WI38 (cell line): ENCODE measurements at regions not wholly inside any gene's neighbourhood (a gene's known extent, or its start where the extent isn't known, plus 50 kb on each side); places are given as distances from the start of the nearest gene placed in this dataset.

ENCODE experiments used
- H3K4me3 ChIP-seq: 2 replicates; pipeline ENCODE4 v1.5.1; 2011; ENCODE audit warnings: low read depth, mild to moderate bottlenecking, control low read depth, low read length
- TF ChIP-seq, protein P1 (sequence below): IDR thresholded peaks from 2 replicates; pipeline ENCODE4 v1.5.1; 2012; ENCODE audit warnings: low read depth, mild to moderate bottlenecking, control low read depth, low read length

DNA sequence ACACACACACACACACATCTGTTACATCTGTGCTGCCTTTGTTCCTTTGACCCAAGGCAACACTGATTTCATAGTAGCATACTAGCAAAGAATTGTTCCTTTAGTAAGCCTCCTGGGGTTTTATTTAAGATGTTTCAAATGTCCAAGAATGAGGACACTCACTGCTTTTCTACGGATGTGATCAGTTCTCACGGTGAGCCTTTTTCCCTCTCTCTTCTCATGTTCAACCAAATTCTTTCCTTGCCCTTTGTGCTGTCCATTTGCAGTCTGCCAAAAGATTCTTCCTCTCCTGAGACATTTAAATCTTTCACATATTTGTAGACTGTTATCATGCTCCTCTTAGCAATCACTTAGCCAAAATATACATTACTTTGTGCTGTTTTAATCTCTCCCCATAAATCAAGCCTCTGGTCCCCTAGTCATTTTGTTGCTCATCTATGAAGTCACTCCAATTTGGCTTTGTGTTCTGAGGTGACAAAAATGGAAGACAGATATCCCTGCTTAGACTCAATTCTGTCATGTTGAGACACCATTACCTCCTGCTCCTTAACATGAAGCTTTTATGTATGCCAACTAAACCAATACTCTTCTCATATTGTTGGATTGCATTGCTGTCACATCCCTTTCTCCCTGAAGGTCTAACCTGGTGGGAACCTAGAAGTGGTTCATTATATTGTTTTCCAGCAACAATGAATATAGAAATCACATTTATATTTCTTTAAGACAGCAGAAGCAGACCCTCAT is 1605.3 kb upstream of the ACVR2A start:
- no peak overlapping the region for H3K4me3 ChIP-seq
- TF ChIP-seq, protein P1, sequence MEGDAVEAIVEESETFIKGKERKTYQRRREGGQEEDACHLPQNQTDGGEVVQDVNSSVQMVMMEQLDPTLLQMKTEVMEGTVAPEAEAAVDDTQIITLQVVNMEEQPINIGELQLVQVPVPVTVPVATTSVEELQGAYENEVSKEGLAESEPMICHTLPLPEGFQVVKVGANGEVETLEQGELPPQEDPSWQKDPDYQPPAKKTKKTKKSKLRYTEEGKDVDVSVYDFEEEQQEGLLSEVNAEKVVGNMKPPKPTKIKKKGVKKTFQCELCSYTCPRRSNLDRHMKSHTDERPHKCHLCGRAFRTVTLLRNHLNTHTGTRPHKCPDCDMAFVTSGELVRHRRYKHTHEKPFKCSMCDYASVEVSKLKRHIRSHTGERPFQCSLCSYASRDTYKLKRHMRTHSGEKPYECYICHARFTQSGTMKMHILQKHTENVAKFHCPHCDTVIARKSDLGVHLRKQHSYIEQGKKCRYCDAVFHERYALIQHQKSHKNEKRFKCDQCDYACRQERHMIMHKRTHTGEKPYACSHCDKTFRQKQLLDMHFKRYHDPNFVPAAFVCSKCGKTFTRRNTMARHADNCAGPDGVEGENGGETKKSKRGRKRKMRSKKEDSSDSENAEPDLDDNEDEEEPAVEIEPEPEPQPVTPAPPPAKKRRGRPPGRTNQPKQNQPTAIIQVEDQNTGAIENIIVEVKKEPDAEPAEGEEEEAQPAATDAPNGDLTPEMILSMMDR: no peak

DNA sequence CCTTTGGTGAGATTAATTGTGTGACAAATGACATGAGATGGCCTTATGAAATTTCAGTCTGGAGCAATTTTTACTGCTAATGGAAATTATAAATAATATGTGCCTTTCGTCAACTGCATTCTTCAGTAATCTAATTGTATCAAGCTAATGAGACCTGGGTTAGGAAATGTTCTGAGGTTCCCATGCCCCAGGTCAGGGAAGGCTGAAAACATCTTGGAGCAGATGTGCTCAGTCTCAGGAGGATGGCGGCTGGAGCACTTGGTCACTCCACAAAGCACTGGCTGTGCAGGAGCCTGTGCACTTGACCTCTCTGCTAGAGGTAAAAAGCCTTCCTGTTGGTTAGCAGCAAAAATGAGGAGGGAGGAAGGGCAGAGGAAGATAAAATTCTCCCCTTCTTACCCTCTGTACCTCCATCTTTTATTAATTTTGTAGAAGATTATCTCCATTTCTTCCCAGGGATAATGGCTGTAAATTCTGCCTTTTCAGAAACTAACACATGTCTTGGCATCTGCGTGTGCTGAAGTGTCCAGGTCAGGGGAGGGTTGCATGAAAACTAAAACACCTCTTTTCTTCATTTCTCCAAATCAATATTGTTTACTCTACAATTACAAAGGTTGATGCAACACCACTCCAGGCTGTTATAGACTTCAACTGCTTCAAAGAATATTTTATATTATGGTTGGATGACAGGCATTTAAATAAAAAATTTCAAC is 1606.4 kb upstream of the ACVR2A start:
- H3K4me3 ChIP-seq: no peak overlapping the region
- TF ChIP-seq, protein P1: no peak

DNA sequence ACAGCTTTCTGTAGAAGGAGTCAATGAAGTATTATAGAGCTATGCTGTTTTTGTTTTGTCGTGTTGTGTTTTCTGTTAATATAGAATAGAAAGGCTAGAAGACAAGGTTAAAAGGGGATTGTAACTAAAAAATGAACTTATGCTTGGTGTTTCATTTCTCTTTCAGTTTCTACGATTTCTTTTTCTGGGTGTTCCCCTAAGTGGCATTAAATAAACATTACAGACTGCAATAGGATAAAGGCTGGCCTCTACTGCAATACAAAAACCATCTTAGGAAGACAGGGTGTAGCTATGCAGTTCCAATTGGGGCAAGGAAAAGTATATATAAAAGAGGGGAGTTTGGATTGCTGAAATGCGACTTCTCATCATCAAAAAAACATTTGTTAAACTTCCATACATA is 1609.7 kb upstream of the ACVR2A start:
- no peak overlapping the region for H3K4me3 ChIP-seq
- TF ChIP-seq, protein P1: no peak

DNA sequence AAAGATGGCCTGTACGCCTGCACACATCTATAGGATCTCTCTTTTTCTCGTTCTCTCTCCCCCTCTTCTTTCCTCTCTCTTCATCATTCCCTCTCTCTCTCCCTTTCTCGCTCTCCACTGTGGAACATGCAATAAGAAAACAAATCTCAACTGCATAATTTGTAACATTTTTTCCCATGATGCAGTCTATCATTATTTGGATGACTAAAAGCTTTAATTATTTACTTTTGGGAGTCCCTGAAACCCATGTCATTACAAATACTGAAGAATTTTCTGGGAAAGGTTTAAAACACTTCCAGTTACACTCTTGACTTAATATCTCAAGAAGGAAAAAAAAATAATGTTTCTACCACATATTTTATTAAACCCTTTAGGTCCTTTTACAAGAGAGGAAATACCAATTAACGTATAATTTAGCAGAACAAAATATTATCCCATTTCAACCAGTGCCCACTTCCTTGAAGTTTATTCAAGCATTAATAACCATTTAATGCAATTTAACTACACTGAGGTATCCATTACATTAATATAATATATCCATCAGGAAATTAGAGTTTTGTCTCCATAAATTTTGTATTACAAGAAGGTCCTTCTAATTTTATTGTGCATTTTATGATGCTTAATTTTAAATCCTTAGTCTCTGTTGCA is 1615.2 kb upstream of the ACVR2A start:
- TF ChIP-seq, protein P1: no peak
- H3K4me3 ChIP-seq: no peak overlapping the region

DNA sequence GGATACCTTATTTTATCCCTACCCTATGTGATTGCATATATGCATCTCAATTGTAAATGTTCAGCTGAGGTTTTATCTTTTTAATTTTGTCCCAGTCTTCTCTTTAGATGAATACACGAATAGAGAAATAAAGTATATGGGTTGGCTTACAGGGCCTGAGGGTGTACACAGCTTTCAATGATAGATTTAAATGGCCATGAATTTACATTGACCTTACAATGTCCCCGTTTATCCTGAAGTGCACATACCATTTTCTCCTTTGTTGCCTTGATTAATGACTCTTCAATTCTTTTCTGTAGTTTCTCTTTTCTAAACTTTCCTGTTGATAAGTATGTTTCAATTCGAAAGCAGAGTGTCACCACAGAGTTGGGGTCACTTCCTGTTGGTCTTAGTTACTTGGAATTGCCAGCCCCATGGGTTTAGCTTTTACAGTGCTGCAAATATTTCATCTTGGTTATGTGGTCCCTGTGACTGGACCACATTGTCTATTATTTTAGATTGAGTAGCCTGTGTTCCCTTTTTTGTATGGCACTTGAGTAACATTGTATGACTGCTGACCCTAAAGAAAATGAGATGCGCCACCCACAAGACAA is 1616.3 kb upstream of the ACVR2A start:
- no peak overlapping the region for H3K4me3 ChIP-seq
- TF ChIP-seq, protein P1: no peak

DNA sequence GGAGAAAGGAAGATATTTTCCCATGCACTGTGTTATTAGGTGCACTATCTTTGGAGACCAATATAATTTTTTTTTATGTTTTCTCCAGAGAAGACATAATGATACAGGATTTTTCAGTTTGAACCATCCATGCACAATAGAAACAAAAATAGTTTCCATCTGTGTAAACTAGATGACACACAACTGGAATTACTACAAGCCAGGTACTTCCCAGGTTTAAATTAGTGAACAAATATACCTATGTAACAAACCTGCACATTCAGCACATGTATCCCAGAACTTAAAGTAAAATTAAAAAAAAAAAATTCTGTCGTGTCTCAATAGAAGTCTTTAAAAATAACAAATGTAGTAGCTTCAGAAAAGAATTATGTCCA is 1616.8 kb upstream of the ACVR2A start:
- TF ChIP-seq, protein P1: no peak
- no peak overlapping the region for H3K4me3 ChIP-seq
